ENCODE measurements at regions not wholly inside any gene's neighbourhood (a gene's known extent, or its start where the extent isn't known, plus 50 kb on each side); places are given as distances from the start of the nearest gene placed in this dataset.

DNA sequence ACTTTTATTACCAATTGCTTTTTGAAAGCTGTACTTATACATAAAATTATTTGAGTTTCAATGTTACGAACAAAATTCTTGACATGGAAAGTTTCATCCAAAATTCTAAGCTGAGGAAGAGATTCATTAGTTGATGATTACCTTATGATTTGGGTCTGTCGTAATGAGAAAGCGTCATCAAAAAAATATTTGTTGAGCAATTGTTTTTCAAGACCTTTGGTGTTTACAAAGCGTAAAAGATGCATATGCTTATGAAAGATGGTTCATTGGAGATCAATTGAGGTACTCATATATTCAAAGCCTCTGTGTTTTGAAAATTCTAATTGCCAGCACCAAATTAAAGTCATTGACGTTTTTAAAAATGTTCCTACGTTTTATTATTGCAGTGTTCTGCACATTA, 110.5 kb upstream of the DOK5 start:
- DNase-seq: no peak

DNA sequence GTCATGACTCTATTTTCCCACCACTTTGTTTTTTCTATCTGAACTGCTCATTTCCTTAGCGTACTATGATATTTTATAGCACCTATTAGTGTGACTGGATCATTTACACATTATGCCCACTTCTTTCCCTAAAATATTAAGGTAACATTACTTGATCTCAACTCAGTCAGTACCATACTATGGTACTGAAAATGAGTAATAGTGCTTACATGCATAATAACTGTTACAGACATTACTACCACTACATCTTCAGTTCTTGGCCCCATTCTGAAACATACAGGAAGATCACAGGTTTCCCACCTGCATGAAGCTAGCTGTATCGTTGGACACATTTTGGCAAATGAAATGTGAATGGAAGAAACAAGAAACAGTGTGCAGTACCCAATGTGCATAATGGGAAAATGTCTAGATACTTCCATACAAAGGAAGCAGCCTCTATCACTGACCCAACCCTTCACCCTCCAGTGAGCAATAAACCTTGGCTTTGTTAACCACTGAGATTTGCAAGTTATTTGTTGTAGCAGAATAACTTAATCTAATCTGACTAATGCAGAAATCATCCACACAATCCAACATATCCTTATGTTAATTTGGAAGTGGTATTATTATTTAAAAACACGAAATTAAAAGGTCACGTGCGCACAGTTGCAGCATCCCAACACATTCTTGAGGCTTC, 108.6 kb upstream of the DOK5 start:
- DNase-seq: no peak

DNA sequence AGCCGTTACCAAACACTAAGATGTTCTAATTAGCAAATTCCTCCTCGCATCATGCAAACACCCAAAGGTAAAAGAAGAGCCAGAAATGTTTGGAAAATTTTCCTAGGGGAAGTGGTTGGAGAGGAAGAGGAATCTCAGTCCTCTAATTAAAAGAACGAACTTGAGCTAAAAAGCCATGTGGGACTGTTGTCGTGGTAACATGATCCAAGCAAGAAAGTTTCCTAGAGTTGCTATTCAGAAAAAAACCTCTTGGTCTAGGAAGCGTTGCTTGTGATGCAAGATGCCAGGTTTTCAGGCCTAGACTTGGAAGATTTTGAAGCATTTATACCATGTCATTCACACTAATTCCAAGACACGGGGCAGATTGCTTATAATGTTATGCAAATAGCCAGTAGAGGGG, 106.8 kb upstream of the DOK5 start:
- DNase-seq: no peak

DNA sequence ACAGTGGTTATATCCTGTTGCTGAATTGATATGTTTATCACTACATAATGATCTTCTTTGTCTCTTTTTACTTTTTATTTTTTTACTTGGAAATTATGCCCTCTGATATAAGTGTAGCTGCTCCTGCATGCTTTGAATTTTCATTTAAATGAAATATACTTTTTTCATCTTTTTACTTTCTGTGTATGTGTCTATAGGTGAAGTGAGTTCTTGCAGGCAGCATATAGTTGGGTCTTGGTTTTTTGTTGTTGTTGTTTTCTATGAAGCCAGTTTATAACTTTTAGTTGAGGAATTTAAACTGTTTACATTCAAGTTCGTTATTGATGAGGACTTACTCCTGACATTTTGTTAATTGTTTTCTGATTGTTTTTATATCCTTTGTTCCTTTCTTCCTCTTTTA, 103.1 kb upstream of the DOK5 start:
- DNase-seq: no peak

DNA sequence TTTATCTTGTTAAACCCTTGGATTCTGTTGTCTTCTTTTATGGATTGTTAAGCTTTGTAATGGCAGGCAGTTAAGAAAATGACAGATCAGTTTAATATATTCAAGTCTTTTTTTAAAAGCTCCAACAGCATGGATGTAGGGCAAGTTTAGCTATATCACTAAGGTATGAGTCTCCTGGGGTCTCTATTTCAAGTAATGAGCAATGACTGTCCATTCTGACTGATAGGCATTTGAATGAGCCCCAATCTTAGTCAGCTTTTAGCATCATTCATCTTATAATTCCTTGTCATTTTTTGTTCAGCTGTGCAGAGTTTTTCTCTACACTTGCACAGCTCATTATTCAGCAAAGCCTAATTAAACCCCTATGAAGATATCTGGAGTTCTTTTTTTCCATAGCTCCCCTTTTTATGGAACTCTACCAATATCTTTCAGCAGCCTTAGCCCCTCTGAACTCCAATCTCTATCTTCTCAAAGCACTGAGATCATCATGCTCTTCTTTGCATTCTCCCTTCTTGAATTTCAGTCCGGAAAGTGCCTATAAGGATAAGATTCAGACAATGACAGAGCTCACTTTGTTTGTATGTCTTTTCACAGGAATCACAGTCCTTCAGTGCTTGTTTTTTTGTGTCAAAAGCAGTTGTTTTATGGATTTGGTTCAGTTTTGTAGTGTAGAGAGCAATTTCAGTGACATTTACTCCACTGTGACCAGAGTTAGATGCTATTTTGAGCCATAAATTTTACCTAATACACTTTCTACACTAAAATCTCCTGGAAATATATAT, 97.2 kb upstream of the DOK5 start:
- DNase-seq: no peak

DNA sequence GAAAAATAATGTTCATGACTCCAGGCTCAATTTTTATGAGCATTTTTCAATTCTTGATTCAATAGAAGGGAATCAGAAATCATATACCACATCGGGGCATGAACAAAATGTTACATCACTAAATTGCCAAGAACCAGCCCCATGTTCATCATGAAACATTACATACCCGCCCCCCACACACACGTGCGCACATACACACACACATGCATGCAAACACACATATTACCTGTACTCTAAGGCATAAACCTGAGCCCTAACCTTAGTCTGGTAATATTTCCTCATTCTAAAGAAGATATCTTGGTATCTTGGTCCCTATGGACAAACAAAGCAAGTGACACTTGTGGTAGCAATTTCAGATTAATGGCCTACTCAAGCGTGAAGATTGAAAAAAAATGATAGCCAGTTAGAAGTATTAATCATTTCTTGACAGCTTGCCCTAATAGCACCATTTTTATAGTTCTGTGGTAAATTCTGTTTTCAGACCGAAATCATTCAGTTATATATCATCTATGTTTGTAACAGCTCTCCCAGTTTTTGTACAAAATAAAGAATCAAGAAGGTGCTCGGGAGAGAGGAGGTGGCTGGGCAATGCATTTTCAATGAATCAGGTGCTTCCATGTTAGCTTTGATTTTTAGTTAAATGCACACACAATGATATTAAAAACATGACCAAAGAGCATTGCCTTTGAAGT, 95.4 kb upstream of the DOK5 start:
- no peak for DNase-seq

DNA sequence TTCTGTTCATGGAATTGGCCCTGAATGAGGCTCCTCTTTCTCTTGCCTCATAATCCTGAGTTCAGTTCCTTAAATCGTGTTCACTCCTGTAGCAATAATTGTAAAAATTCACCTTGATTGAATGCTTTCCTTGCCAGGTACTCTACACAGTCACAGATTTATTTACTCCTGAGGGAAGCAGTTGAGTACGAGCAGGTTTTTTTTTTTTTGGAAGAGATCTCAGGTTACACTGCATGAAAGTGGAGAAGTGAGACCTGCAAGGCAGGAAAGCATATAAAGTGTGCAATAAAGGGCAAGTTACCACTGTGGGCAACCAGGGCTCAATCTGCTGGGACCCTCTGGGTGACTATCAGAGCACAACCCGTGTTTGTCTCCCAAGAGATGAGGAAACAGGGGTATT, 93.0 kb upstream of the DOK5 start:
- DNase-seq: no peak

DNA sequence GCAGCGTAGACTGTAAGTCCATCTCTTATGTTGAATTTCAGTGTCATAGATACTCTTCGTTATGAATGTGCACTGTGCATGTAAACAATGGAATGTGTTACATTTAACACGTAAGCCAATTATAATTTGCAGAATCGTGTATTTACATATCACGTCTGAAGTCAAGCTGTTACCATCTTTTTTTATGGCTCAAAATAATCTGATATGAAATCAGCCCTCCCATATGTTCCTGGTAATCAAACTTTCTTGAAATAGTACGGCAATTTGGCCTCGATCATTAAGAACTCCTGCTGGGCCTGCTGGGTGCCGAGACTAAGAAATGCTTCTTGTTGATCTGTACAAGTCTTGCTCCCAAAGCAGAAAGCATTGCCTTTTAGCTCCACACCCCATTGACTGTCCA, 89.6 kb upstream of the DOK5 start:
- DNase-seq: no peak

DNA sequence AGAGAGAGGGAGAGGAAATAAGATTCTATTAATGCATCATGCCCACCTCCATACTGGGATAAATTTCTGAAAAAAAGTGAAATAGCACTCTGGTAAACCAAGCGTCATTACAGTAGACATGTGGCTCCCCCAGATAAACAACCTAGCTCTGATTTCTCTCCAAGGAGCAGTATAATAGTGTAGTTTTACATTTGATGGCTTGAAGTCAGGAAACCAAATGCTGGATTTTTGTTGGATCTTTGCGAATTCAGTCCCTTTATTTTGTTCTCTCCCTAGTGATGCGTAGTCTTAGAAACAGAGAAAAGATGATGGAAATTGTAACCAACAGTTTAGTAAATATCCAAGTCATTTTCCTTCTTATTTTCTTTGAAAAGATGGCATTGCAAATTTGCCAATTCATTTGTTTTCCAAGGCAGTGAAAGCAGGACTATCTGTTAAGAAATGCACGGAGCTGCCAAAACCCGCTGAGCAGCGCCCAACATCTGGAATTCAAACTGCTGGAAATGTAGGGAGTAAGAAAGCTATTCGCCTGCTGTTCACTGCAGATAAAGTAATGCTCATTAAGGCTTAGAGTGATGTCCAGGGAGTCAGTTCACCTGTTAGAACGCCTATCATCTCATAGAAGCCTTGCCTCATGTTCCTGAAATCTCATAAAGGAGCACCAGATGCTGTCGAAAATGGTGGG, 85.7 kb upstream of the DOK5 start:
- no peak for DNase-seq

DNA sequence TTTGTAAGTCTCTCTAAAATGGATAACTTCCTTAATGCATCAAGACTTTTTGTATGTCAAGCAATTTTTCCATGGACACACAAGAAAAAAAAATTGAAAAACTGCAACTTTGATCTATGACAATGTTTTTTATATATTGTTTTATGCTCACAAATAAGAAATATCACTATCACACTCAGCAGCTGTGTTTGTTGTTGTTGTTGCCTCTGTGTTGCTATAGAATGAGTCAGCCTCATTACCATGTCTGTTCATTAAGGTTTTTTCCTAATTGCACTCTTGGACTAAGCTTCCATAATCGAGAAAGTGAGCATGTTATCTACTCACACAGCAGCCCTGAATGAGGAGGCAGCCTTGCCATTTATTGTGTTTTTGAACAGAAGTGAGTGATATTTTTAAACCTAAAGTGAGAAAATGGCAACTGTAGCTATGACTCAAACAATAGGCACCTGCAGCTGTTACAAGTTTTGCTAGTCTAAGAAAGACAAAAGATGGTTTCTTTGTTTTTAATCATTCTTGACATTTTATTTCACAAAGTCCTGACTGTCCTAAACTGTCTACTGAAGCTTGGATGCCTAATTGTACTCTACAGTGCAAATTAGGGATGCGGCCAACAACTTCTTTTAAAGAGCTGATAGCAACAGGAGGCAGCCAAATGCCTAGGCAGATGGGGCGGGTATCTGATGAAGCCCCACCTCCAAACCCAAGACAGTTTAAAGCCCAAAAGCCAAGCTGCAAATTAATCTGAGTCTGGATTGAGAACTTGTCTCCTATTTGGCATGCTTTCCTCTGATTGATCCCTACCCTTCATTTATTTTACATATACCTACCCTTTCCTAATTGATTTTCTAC, 77.9 kb upstream of the DOK5 start:
- no peak for DNase-seq

DNA sequence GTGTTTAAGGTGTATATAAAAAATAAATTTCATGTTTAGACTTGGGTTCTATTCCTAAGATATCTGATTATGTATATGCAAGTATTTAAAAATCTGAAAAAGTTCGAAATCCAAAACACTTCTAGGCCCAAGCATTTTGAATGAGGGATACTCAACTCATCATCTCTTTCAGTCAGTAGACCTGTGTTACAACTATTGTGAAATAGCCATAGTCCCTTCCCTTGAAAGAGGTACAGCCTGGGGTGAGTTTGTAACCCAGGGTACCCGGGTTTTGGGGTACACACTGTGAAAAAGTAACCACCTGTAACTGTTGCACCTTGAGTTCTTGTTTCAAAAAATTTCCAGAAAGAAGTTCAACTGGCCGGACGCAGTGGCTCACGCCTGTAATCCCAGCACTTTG, 76.6 kb upstream of the DOK5 start:
- no peak for DNase-seq

DNA sequence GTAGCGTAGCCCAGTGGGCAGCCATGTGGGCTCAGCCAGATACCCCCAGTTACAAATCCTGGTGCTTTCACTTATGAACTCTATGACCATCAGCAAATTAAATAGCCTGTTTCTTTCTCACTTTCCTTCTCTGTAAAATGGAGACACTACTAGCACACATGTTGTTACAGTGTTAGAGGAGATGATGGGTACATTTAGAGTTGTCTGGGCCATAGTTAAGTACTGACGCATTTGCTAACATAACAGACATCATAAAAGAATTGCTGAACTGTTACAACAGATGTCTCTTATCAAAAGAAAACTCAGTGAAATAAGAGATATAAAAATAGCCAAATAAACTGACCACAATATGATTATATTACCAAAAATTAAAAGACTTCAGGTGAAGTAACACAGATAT, 69.9 kb upstream of the DOK5 start:
- no peak for DNase-seq

DNA sequence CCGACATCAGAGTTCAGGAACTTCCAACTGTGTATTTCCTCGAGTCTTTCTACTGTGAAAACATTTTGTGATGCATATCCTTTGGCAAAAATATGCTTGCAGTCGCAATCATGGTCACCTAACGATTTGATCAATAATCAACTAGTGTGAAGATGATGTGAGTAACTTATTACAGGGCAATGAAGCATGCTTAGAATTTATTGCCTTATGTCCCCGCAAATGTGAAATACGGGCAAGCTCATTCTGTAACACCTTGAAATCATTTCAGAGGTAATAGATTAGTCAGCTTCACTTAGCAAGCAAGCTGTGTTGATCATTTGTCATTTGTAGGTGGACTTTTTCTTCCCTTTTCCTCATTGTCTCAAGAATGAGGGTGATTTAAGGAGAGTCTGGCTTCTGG, 67.9 kb upstream of the DOK5 start:
- DNase-seq: no peak

DNA sequence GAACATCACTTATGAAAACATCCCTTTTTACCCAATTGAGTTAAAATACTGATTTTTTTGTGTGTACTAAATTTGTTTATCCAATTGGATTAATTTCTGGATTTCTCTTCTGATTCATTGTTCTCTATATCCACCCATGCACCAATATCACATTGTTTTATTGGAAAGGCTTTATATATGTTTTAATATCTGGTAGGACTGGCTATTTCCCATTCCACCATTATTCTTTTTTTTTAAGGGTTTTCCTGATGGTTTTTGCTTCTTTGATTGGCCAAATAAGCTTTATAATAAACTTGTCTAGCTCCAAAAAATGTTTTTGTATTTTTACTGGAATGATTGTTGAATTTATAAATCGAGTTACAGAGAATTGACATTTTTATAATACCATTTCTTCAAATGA, 59.4 kb upstream of the DOK5 start:
- DNase-seq: no peak

DNA sequence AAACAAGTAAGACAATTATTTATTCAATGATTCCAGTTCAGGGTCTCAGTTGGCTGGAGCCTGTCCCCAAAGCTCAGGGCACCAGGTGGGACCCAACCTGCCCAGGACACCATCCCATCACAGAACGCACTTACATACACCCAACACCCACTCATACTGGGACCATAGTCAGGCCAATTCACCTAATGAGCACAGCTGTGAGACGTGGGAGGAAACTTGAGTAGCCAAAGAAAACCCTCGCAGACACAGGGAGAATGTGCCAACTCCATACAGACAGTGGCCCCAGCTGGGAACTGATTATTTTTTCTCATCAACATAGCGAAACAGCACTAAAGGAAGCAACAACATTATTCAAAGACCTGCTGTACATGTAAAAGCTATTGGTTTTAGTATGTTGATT, 58.6 kb upstream of the DOK5 start:
- DNase-seq: no peak

DNA sequence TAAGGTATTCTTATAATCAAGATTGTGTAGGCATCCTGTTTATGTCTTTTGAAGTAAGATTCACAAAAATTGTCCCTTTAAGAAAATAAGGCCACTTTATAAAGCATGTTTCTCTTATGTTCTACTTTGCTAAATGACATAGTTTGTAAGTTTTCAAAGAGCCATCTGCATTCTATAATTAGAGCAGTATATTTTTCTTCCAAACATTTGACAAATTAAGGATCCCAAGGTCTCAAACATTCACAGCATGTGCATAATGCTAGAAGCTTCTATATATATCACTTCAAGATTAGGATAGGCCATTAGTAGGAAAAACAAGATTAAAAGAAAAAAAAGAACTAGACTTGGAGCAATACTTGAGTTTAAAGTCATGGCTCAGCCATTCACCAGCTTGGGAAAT, 55.9 kb upstream of the DOK5 start:
- no peak for DNase-seq
